ENCODE measurements at regions not wholly inside any gene's neighbourhood (a gene's known extent, or its start where the extent isn't known, plus 50 kb on each side); places are given as distances from the start of the nearest gene placed in this dataset.

DNA sequence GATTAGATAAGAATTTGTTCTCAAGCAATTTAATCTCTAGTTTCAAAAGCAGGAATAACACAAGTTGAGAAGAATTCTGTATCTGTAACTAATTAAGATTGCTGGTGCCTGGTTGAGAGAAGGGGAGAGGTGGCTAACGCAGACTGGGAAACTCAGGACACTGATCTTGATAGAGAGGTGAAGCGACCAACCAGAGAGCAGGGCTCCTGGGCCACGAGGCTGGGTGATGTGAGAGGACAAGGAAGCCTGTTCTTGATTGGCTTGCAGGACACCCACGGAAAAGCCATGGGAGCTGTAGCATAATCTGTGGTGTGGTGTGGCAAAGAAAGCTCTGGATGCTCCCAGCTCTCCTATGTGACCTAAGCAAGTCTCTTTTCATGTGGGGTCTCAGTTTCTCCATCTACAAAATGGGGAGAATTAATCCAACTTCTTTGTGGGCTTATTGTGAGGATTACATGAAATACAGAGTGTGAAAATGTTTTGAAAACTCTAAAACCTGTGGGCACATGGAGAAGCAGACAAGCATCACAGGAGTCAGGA lies 594.1 kb upstream of the BRINP1 start:
- DNase-seq (ENCODE audit: low read depth) = no peak
- no peak overlapping the region for H3K4me3 ChIP-seq (ENCODE audit: low read depth, low read length)
- TF ChIP-seq, protein P1, sequence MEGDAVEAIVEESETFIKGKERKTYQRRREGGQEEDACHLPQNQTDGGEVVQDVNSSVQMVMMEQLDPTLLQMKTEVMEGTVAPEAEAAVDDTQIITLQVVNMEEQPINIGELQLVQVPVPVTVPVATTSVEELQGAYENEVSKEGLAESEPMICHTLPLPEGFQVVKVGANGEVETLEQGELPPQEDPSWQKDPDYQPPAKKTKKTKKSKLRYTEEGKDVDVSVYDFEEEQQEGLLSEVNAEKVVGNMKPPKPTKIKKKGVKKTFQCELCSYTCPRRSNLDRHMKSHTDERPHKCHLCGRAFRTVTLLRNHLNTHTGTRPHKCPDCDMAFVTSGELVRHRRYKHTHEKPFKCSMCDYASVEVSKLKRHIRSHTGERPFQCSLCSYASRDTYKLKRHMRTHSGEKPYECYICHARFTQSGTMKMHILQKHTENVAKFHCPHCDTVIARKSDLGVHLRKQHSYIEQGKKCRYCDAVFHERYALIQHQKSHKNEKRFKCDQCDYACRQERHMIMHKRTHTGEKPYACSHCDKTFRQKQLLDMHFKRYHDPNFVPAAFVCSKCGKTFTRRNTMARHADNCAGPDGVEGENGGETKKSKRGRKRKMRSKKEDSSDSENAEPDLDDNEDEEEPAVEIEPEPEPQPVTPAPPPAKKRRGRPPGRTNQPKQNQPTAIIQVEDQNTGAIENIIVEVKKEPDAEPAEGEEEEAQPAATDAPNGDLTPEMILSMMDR (IDR thresholded peaks at IDR 0.05; ENCODE audit: low read depth, low read length, missing control alignments) = no peak

DNA sequence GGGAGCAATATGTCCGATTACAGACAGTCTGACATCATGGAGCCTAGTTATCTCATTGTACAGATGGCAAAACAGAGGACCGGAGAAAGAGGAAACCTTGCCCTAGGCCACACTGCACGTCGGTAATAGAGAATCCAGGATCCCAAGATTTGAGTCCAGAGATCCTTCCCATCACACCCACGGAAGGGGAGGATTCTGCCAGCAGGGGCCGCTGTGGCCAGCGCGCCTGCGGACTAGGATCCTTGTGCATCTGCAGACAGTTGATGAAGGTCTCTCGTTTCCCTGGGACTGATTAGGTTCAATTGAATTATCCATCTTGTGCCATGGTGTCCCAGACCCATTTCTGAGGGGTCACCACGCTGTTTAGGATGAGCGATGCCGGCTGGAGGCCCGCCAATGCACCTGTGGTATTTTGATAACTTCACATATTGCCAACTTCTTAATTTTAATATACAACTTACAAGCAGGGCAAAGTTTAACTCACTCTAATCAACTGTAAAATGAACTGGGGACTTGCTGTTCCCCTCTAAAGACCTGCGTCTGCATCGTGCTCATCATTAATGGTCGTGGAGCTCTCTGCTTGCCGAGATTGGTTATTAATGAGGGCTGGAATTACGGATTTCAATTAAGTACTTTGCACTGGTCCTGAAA lies 592.7 kb upstream of the BRINP1 start:
- H3K4me3 ChIP-seq (ENCODE audit: low read depth, low read length) = no peak overlapping the region
- TF ChIP-seq, protein P1 (IDR thresholded peaks at IDR 0.05; ENCODE audit: low read depth, low read length, missing control alignments) = peak; percentile 94
- DNase-seq (ENCODE audit: low read depth) = no peak

DNA sequence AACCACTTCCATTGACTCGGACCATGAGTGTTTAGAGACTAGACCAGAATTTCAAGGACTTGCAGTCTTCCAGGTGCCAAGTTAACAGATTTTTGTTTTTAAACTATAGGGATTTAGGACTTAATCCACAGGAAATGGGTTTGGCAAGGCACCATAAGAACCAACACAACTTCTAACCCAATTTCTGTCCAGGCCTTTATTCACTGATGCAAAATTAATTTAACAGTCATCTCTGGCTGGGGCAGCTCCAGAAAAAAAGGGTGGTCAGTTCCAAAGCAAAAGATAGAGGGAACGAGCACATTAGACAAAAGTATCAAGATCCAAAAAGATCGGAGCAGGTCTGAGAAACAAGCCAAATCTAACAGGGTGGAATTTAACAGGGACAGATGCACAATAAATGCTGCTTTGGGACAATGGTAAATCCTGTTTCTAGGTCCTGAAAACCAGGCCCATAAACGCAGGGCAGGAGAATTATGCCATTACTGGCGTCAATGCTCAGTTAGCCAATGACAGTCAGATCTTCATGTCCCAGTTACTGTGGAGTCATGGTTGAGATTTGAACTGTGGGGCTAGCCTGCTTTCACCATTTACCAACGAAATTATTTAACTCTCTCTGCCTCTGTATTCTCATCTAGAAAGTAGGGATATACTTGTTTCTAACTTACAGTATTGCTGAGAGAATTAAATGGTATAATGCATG lies 590.8 kb upstream of the BRINP1 start:
- H3K4me3 ChIP-seq (ENCODE audit: low read depth, low read length) = no peak overlapping the region
- no peak for DNase-seq (ENCODE audit: low read depth)
- TF ChIP-seq, protein P1 (IDR thresholded peaks at IDR 0.05; ENCODE audit: low read depth, low read length, missing control alignments) = no peak

DNA sequence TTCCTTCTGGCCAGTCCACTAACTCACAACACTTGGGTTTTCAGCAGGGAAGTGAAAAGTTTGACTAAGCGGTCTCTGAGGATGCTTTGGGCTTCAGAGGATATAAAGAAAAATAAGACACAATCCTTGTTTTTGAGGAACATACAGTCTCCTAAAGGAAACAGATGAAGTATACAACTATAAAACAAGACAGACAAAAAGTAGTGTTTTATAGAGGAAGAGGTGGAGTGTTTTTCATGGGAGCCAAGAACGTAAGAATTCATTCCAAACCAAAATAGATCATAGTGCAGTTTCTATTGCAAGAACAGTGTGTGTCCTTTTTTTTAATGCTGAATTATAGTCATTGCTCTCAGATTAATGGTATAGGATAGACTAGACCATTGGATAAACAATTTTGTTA lies 586.9 kb upstream of the BRINP1 start:
- TF ChIP-seq, protein P1 (IDR thresholded peaks at IDR 0.05; ENCODE audit: low read depth, low read length, missing control alignments) = no peak
- H3K4me3 ChIP-seq (ENCODE audit: low read depth, low read length) = no peak overlapping the region
- DNase-seq (ENCODE audit: low read depth) = no peak

DNA sequence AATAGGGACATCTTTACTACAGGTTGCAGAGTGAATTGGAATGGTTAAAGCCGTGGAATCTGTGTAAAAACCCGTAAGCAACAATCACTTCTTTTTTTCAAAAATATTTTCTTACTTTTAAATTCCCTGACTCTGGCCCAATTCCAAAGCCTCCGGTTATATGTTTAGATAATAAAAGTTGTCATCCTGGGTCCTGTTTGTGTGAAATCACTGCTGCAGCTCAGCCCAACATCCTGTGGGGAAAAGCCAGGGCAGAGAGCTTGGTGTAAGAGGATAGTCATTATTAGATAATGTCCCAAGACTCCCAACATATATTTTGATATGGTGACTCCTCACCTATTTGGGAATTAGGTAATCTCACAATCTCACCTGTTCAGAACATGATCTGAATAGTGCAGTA lies 586.0 kb upstream of the BRINP1 start:
- no peak overlapping the region for H3K4me3 ChIP-seq (ENCODE audit: low read depth, low read length)
- DNase-seq (ENCODE audit: low read depth) = no peak
- TF ChIP-seq, protein P1 (IDR thresholded peaks at IDR 0.05; ENCODE audit: low read depth, low read length, missing control alignments) = no peak

DNA sequence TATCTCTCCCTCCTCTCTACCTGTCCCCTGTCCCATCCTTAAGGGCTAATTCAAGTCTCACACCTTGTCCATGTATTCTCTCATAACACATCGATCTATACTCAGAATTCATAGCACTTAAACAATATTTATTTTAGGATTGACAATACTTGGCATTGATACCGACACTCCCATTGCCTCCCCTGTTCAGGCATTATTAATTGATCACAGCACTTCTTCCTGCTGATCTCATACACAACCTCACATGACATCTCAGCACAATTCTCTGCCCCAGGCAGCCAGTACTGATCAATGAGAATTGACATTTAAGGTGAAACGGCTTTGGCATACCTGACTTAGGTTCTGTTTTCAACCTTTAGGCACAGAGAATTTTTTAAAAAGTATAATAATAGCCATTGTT lies 582.4 kb upstream of the BRINP1 start:
- TF ChIP-seq, protein P1 (IDR thresholded peaks at IDR 0.05; ENCODE audit: low read depth, low read length, missing control alignments) = no peak
- no peak overlapping the region for H3K4me3 ChIP-seq (ENCODE audit: low read depth, low read length)
- no peak for DNase-seq (ENCODE audit: low read depth)
